HG03103 (cell line): ENCODE measurements at regions not wholly inside any gene's neighbourhood (a gene's known extent, or its start where the extent isn't known, plus 50 kb on each side); places are given as distances from the start of the nearest gene placed in this dataset.
"Not testable (repeated sequence)": the region's sequence is repeated elsewhere in the genome, so short reads cannot be mapped to it uniquely, and the experiment has no call there.

Source experiments
- ATAC-seq: cut with Tn5 transposase; IDR thresholded peaks from one replicate; pipeline ENCODE4 v1.9.1; 2021; ENCODE audit warnings: low read depth; ENCODE audit not compliant: unreplicated experiment

DNA sequence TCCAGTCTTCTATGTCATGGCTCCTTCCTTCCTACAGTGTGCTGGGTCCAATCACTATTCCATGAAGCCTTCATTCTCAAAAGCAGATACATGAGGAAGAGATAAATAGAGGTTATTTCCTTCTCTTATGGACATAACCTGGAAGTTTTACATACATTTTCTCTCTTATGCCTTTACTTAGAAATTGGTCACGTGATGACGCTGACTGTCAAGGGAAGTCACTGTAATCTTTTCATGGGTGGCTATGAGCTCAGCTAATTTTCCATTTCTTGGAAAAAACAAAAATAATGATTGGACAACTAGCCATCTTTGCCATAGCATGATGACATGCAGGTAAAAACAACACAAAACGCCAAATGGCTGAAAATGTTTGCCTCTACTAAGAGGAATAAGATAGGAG lies 151.6 kb upstream of the PRSS16 start:
- ATAC-seq, result no peak

DNA sequence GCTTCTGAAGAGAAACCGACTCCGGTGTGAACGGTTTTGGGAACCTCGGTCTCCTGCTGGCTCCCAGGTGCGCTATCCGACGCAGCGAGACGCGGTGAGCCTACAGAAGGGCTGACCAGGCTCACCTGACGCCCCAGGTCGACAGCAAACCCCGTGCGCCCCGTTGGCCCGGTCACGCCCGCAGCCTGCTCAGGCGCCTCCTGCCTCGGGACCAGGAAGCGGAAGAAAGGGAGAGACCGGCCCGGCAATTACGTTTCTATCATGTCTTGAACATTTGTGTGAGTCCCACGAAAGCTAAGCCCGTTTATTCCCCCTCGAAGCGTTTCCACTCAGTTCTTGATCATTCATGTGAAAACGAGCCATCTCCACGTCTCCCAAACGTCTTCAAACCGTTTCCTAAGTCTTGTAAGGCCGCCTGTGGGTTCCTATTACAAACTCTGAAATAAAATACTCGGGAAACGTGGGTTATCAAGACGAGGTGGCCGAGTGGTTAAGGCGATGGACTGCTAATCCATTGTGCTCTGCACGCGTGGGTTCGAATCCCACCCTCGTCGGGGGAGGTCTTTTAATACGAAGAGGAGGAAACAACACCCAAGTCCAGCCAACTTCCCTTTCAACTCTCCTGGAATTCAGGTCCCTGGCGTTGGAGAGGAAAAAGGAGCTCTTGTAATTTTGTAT lies 150.5 kb upstream of the PRSS16 start:
- ATAC-seq, result no peak

DNA sequence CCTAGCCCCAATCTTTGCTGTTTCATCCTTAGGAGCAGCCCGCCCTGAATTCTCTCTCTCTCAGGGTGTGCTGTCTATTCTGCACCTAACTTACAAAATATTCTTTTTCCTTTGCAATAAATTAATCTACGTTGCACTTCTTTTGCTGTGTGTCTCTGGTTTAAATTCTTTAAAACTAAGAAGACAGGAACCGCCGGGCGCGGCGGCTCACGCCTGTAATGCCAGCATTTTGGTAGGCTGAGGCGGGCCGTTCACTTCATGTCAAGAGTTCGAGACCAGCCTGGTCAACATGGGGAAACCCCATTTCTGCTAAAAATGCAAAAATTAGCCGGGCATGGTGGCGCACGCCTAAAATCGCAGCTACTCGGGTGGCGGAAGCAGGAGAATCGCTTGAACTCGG lies 148.5 kb upstream of the PRSS16 start:
- no peak for ATAC-seq

DNA sequence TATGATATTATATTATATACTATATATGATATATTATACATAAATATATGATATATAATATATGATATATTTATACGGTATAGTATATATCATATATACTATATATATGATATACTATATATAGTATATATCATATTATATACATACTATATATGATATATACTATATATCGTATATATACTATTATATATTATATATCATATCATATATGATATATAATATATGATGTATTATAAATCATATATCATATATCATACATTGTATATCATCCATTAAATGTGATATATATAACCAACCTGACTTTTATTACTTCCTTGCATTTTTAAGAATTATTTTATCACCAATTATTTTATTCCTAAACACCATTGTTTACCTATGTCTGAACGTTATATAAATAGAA lies 146.6 kb upstream of the PRSS16 start:
- ATAC-seq, result no peak

DNA sequence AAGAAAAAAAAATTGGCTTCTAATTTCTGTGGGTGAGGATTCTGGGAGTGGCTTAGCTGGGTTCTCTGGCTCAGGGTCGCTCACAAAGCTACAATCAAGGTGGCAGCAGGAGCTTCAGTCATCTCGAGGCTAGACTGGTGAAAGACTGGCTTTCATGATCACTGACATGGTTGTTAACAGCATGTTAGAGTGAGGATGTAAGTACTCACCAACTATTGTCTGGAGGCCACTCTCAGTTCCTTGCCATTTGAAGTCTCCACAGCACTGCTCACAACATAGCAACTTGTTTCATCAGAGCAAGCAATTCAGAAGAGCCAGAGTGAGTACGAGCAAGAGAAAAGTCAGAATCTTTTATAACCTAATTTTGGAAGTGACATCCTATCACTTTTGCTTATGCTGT lies 145.7 kb upstream of the PRSS16 start:
- no peak for ATAC-seq

DNA sequence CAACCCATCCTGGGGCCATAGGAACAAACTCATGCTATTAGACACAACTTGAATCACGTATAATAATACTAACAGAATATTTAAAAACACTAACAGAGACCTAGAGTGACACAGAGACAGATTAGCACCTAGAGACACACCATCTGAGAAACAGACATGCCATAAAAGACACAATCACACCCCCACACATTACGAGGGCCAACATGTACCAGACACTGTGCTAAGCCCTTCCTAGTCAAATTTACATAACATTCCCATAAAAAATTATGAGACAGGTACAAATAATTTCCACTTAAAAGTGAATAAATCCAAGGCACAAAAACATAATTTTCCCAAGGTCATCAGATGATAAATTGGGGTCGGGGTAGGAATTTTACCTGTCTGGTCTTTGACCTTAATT lies 141.1 kb upstream of the PRSS16 start:
- no peak for ATAC-seq

DNA sequence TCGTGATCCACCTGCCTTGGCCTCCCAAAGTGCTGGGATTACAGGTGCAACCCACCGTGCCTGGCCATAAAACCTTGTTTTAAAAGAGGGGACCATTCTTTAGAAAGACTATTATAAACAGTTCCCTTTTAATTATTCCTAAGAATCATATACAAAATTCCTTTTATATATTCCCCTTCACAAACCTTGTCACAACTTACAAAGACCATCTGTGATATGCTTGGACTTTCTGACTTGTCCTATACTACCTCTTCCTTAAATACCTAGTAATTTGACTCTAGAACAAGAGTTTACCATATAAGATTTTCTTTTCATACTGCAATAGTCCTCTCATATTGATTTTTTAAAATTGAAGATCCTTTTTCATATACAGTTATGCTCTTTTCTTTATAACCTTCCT lies 135.8 kb upstream of the PRSS16 start:
- ATAC-seq, result no peak

DNA sequence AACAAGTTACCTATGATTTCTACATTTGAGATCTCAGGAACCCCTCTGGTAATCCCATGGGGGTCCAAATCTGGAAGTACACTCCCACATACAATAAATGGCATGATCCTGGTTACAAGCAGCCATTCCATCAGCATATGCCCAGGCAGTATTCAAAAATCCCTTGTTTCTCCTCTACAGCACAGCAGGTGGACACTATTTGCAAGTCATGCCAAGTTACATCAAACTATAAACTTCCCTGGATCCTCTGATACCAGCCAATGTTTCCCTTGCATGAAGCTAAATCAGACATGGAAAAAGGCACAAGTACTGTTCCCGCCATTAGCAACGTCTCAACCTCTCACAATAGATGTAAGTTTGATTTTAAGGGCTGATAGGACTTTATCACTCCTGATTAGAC lies 134.5 kb upstream of the PRSS16 start:
- ATAC-seq, result no peak

DNA sequence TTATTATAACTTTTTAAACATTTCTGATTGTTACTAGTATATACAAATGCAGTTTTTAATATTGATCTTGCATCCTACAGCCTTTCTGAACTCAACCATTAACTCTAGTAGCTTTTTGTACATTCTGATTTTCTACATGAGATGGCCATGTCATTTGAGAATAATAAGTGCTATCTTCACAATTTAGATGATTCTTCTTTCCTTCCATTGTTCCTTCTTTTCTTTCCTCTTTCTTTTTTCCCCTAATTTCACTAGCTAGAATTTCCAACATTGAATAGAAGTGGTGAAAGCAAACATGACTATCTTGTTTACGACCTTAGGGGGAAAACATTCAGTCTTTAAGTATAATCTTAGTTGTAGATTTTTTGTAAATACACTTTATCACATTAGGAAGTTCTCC lies 128.2 kb upstream of the PRSS16 start:
- ATAC-seq, result no peak

DNA sequence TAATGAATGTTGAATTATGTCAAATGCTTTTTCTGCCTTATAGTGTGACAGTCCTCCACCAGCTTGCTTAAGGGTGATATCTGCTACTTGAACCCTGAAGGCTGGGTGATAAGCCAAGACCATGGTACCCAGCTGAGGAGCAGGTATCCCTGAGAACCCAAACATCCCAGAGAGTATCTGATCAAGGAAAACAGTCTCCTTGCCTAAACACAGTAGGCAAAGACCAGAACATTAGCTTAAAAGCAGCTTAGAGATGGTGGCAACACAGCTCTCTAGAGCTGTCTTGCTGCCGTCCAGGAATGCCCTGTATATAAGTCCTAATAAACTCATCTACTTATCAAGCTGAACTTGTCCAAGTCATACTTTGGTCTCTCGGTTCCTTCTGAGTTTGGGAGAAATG lies 127.7 kb upstream of the PRSS16 start:
- ATAC-seq, result no peak

DNA sequence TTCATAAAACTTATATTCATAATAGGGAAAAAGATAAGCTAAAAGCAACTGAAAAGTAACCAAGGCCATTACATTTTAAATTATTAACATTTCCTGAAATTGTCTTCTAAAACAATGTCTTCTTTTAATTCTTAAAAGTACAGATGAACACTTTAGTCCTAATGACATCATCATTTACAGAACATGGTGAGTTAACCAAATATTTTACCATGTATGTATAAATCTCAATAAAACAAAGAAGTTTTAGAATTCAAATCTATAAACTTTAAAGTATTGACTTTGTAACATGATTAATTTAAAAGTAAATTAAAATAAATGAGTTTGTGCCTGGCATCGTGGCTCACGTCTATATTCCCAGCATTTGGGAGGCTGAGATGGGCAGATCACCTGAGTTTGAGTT lies 125.9 kb upstream of the PRSS16 start:
- no peak for ATAC-seq

DNA sequence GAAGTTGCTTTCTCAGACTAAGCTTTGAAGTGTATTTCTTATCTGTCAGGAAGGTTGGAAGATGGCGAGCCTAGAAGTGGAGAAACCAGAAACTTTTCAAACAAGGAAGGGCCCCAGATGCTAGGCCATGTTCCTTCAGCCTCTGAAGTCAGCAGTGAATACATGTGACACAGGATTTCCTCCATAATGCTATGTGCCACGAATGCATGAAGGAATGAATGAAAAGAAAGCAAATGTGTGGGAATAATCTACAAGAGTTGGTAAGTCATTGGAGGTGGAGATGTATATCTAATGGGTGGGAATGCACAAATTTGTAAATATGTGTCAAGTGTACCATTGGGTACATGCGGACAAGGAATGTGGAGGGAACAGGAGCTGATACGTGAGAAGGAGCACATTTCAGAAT lies 123.2 kb upstream of the PRSS16 start:
- ATAC-seq, result no peak

DNA sequence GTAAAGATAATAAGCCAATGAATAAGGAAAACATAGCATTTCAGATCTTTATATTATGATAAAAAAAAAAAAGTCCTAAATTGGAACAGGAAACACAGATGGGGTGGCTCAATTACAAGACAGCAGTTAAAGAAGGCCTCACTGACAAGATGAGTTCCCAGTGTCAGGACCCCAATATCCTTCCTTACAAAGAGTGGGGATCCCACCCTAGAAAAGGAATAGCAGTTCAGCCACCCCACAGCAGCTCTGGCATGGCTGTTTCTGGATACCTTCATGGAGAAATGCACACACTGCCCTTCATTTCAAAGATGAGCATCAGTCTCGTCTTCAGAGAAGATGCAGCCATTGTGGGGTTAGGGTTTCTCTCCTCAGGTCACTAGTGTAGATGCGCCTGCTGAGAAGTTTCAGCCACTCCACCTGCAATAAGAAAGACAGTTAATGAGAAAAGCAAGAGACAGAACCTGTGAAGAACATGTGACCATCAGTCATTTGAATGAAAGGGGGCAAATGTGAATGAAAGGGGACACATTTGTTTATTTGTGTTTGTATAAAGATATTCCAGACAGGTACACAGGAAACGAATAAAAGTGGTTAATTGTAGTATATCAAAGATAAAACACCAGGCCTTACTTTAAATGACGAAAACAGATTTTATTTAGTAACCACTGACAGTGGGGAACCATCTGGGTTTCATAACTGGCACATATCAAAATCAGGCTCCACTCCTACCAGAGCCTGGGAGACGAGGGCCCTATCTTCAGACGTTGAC lies 121.3 kb upstream of the PRSS16 start:
- ATAC-seq, result no peak

DNA sequence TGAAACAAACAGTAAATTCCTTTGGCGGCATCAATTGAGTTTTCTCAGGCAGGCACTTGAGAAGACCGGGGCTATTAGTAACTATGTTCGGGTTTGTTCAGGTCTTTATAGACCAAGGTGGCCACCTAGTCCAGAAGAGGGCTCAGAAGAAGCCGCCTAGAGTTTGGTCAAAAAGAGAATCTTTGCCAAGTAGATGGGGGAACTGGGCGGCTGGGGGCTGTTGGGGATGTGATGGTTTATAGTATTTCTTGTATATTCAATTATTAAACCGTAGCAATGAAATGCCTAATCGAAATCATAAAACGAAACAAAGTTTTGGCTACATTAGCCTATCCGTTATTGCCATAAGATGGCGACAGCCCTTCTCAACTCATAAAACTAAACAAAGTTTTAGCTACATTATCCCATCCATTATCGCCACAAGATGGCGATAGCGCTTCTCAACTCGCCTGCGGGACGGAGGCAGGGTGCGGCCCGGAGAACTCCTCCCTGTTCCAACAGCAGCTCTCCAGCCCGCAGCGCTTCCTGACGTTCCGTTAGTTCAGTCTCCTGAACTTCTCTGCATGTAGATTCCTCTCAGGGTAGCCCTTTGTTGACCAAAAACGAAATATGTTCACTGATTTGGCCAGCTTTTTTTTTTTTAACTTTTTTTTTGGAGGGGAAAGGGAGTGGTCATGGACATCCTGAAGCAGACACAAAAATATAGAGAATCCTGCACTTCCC lies 120.5 kb upstream of the PRSS16 start:
- ATAC-seq, result peak; percentile 52

DNA sequence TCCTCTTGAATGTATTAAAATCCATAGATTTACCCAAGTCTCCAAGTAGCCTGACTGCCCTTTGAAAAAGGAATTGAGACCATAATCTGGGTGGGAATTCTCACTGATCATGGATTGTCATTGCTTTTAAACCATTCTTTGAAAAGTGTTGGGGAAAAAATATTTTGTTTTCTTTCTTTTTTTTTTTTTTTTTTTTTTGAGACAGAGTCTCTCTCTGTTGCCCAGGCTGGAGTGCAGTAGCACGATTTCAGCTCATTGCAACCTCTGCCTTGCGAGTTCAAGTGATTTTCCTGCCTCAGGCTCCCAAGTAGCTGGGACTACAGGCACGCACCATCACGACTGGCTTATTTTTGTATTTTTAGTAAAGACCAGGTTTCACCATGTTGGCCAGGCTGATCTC lies 119.6 kb upstream of the PRSS16 start:
- not testable (repeated sequence) for ATAC-seq

DNA sequence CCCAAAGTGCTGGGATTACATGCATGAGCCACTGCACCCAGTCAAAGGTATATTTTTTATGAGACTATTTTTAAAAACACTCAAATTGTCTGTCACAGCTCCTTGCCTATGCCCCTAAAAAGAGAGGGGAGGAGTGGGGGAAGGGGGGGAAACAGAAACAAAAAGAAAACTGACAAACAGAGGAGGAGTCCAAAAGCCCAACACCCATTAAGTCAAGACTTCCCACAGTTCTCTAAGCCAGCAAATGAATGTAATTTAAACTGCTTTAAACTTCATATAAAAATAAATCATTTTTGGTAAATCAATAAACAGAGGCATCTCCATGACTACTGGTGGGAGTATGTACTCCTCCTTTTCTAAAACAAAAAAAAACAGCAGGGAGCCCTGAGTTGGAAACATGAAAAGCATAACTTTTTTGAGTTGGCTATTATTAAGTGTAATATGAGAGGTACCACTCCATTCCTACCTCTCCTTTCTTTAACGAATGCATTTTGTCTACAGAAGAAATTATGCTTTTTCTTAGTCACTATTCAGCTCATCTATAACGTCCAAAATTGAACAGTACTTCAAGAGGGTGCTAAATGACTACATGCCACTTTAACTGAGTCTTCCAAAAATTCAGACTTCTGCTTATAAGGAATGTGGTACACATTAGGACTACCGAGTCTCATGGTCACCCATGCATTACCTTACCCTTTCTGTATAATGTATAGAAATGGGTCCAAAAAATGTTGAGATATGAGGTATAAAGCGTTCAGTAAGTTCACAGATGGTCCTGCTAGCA lies 119.0 kb upstream of the PRSS16 start:
- ATAC-seq, result no peak

DNA sequence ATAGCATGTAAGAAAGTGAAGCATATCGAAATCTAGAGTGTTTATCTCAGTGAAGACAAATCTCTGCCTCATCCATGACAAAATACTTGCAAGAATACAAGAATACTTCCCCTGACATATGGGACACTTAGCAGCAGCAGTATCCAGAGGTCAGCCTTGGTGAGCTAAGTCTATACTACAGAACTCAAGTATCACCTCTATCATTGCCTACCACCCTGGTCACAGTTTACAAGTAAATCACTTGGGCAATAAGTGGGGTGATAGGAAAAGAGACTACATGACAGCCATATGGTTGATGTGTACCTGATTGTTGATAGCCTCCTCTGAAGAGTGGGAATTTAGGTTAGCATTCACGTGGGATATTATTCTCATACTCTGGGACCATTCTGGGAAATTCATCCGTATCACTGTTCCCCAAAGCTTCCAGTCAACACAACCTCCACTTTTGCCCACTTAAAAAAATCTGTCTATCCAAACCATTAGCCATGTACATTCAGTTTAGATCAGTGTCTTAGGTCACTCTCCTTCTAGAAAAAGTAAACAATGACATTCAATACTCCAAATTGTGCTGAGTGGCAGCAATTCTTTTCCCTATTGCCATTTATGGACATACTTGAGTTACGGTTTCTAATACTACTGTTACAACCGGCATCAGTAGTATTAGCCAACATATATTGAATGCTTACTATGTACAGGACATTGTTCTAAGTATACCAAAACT lies 118.2 kb upstream of the PRSS16 start:
- ATAC-seq, result no peak

DNA sequence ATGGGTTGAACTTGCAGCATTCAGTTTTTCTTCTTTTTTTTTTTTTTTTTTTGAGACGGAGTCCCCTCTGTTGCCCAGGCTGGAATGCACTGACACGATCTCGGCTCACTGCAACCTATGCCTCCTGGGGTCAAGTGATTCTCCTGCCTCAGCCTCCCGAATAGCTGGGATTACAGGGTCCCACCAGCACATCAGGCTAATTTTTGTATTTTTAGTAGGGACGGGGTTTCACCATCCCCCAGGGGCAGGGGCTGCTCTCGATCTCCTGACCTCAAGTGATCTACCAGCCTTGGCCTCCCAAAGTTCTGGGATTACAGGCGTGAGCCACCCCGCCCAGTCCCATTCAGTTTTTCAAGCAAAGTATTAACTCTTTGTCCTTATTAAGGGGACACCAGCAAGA lies 117.6 kb upstream of the PRSS16 start:
- no peak for ATAC-seq

DNA sequence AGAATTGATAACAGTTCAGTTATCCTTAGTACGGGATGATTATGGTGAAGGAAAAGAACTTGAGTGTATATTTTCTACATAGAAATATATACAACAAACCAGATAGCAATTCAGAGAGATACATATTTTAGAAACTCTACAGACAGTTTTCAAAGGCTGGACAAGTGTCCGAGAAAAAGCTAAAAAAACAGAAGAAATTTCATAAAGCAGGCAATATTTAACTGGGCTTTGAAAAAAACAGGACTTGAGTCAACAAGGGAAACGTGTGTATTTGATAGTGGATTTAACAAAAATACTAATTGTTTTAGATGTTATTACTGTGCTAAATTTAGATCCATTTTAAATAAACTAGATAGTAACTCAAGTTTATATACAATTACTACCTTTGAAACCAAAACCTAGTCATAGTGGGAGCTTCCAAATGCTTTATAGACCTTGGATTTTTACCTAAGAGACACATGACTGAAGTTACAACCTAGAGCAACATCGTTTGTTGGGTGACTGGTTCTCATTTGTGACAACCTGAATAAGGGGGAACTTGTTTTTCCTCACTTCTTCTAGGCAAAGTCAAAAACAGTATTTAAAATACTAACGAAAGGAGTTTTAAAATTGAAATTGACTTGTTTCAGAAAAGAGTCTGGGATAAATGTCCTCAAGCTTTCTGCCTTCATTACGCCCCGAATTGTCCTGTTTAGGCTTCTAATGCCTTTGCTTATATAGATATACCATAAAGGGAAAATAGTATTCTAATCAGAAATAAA lies 116.7 kb upstream of the PRSS16 start:
- ATAC-seq, result no peak

DNA sequence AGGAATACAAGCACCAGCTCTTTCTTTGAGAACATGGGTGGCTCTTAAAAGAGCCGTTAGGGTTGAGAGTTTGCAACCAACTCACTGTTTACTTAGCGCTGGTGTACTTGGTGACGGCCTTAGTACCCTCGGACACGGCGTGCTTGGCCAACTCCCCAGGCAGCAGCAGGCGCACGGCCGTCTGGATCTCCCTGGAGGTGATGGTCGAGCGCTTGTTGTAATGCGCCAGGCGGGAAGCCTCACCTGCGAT lies 115.3 kb upstream of the PRSS16 start:
- ATAC-seq, result peak; percentile 14
